Endodermal cell (in vitro differentiated cells): ENCODE measurements at regions not wholly inside any gene's neighbourhood (a gene's known extent, or its start where the extent isn't known, plus 50 kb on each side); places are given as distances from the start of the nearest gene placed in this dataset.

ENCODE experiments used
- DNase-seq: peaks from one replicate; pipeline ENCODE4 v3.0.0-alpha.2; 2017
- H3K27ac ChIP-seq: 2 replicates; pipeline ENCODE4 v1.5.1; 2013; ENCODE audit warnings: mild to moderate bottlenecking, low read depth, low read length, moderate library complexity
- H3K27me3 ChIP-seq: 2 replicates; pipeline ENCODE4 v1.6.1; 2013; ENCODE audit warnings: mild to moderate bottlenecking, low read length, moderate library complexity; ENCODE audit not compliant: insufficient read depth, control insufficient read depth, poor library complexity, severe bottlenecking
- H3K36me3 ChIP-seq: 2 replicates; pipeline ENCODE4 v1.7.0; 2013; ENCODE audit warnings: mild to moderate bottlenecking, low read length, moderate library complexity; ENCODE audit not compliant: control insufficient read depth, insufficient read depth
- H3K4me1 ChIP-seq: one replicate; pipeline ENCODE4 v1.7.0; 2013; ENCODE audit warnings: low read length; ENCODE audit not compliant: control insufficient read depth, insufficient read depth
- H3K4me3 ChIP-seq: 2 replicates; pipeline ENCODE4 v1.5.1; 2013; ENCODE audit warnings: mild to moderate bottlenecking, low read length, moderate library complexity
- H3K9ac ChIP-seq: 2 replicates; pipeline ENCODE4 v1.6.1; 2013; ENCODE audit warnings: mild to moderate bottlenecking, low read length, moderate library complexity; ENCODE audit not compliant: poor library complexity, severe bottlenecking; ENCODE audit errors: extremely low read depth
- H3K9me3 ChIP-seq: 2 replicates; pipeline ENCODE4 v1.6.1; 2013; ENCODE audit warnings: mild to moderate bottlenecking, low read length, moderate library complexity; ENCODE audit not compliant: control insufficient read depth
- H3K27ac Mint-ChIP-seq: 2 replicates; pipeline ENCODE4 v1.8.0; 2020; ENCODE audit warnings: mixed read lengths
- H3K27me3 Mint-ChIP-seq: 2 replicates; pipeline ENCODE4 v1.8.0; 2021; ENCODE audit warnings: mild to moderate bottlenecking, mixed read lengths; ENCODE audit not compliant: insufficient read depth
- H3K36me3 Mint-ChIP-seq: 2 replicates; pipeline ENCODE4 v1.8.0; 2020; ENCODE audit warnings: low read depth, mixed read lengths
- H3K4me1 Mint-ChIP-seq: 2 replicates; pipeline ENCODE4 v1.8.0; 2020; ENCODE audit warnings: mixed read lengths
- H3K4me3 Mint-ChIP-seq: 2 replicates; pipeline ENCODE4 v1.8.0; 2020; ENCODE audit warnings: mild to moderate bottlenecking, moderate library complexity, mixed read lengths
- H3K9me3 Mint-ChIP-seq: 2 replicates; pipeline ENCODE4 v1.8.0; 2020; ENCODE audit warnings: mild to moderate bottlenecking, mixed read lengths
- CTCF ChIP-seq: fragments of 200-600 bp; sonication (generic); conservative IDR thresholded peaks from 2 replicates; pipeline ENCODE4 v1.5.0; 2021; ENCODE audit warnings: antibody characterized with exemption, mild to moderate bottlenecking
- WGBS, 2 experiments: methylation state at CpG; one replicate each; pipeline versions ENCODE4 v1.1.5 to v1.1.7; 2013; ENCODE audit warnings: missing lambda C conversion rate in 2 of 2, mixed read lengths in 1 of 2; ENCODE audit not compliant: insufficient coverage in 1 of 2, insufficient read length in 1 of 2; 5-methylcytosine and 5-hydroxymethylcytosine counted together

GRCh38 chr10:106320876-106321275 lies 843.6 kb downstream of the SORCS1 start:
- no peaks in the 10 kb centered on the region for H3K36me3 Mint-ChIP-seq
- no peak for TF ChIP-seq CTCF
- no peak for DNase-seq
- no peak overlapping the region for H3K27ac ChIP-seq
- no peak overlapping the region for H3K4me3 Mint-ChIP-seq
- H3K4me3 ChIP-seq, result no peak overlapping the region
- WGBS, 2 experiments, result 83 to 93% methylated on average over 1 to 3 of the region's 3 CpGs
- no peak overlapping the region for H3K27ac Mint-ChIP-seq
- H3K9ac ChIP-seq, result no peak overlapping the region
- peaks cover 4% of the 10 kb centered on the region for H3K9me3 Mint-ChIP-seq
- H3K27me3 ChIP-seq, result no peaks in the 10 kb centered on the region
- H3K27me3 Mint-ChIP-seq, result no peaks in the 10 kb centered on the region
- peaks cover 4% of the 10 kb centered on the region for H3K9me3 ChIP-seq
- no peaks in the 10 kb centered on the region for H3K4me1 Mint-ChIP-seq
- no peaks in the 10 kb centered on the region for H3K4me1 ChIP-seq
- no peaks in the 10 kb centered on the region for H3K36me3 ChIP-seq

- no peaks in the 10 kb centered on the region for H3K27me3 Mint-ChIP-seq
- no peak overlapping the region for H3K27ac Mint-ChIP-seq
- no peaks in the 10 kb centered on the region for H3K27me3 ChIP-seq
- H3K4me1 ChIP-seq, result no peaks in the 10 kb centered on the region
- WGBS, 2 experiments, result 95 to 100% methylated on average over 2 to 5 of the region's 5 CpGs
- no peaks in the 10 kb centered on the region for H3K9me3 Mint-ChIP-seq
- H3K9ac ChIP-seq, result no peak overlapping the region
- no peaks in the 10 kb centered on the region for H3K36me3 Mint-ChIP-seq
- no peak overlapping the region for H3K4me3 Mint-ChIP-seq
- no peak overlapping the region for H3K4me3 ChIP-seq
- no peaks in the 10 kb centered on the region for H3K4me1 Mint-ChIP-seq
- DNase-seq, result no peak
- no peaks in the 10 kb centered on the region for H3K36me3 ChIP-seq
- no peaks in the 10 kb centered on the region for H3K9me3 ChIP-seq
- no peak overlapping the region for H3K27ac ChIP-seq
- TF ChIP-seq CTCF, result no peak
Measured at GRCh38 chr10:106320078-106320477, 844.4 kb downstream of the SORCS1 start.

GRCh38 chr10:106317554-106317953 lies 847.0 kb downstream of the SORCS1 start:
- H3K9me3 Mint-ChIP-seq, result no peaks in the 10 kb centered on the region
- H3K27ac Mint-ChIP-seq, result no peak overlapping the region
- no peak overlapping the region for H3K27ac ChIP-seq
- H3K9me3 ChIP-seq, result no peaks in the 10 kb centered on the region
- H3K27me3 ChIP-seq, result no peaks in the 10 kb centered on the region
- H3K4me1 ChIP-seq, result no peaks in the 10 kb centered on the region
- H3K4me3 Mint-ChIP-seq, result no peak overlapping the region
- H3K36me3 Mint-ChIP-seq, result no peaks in the 10 kb centered on the region
- no peak for DNase-seq
- no peak overlapping the region for H3K9ac ChIP-seq
- TF ChIP-seq CTCF, result no peak
- H3K4me3 ChIP-seq, result no peak overlapping the region
- no peaks in the 10 kb centered on the region for H3K4me1 Mint-ChIP-seq
- H3K27me3 Mint-ChIP-seq, result no peaks in the 10 kb centered on the region
- WGBS, 2 experiments, result 100% methylated on average over 1 of the region's 2 CpGs; no CpG with 5 or more reads in 1 of the 2 experiments
- no peaks in the 10 kb centered on the region for H3K36me3 ChIP-seq
